Heart left ventricle (tissue), 13 donors: ENCODE measurements at regions not wholly inside any gene's neighbourhood (a gene's known extent, or its start where the extent isn't known, plus 50 kb on each side); places are given as distances from the start of the nearest gene placed in this dataset.

Experiments used
- POLR2A ChIP-seq, 2 donors: fragments of 450-650 bp; IDR thresholded peaks; one replicate each; pipeline ENCODE4 v1.6.1; 2017; ENCODE audit warnings: antibody characterized with exemption in 2 of 2, mild to moderate bottlenecking in 2 of 2, moderate library complexity in 2 of 2
- TF ChIP-seq, protein P1 (sequence below), 12 donors: fragments of 200-600 bp; sonication (generic) in 4 of 12; IDR thresholded peaks; one replicate each; pipeline versions ENCODE4 v1.5.0 to v1.8.0; 2018 to 2022; ENCODE audit warnings: antibody characterized with exemption in 12 of 12, mild to moderate bottlenecking in 5 of 12
- donor health status: ischemic (EF 13 %, LVEDD 7.1; RV severe dilation, severe dysfunction).
- donor health status: DM: no; HTN: yes; CAD: no.
- donor health status: DM: no; HTN: no; CAD: no.
- donor health status: ischemic (EF 25% LVEDD 6.9; RV normal size, moderate dysfunction).
- donor health status: ischemic (EF 25% LVEDD 5.7; RV mildly dilated, moderate dysfunction).
- donor health status: ischemic (EF 35%, LVEDD 5.7; RV mildly dilated, moderate dysfunction).
- donor health status: nonischemic (EF 11% LVEDD 7.7; RV severe dilation, severe dysfunction).
- donor health status: DM: yes; HTN: yes; CAD: no.
- donor health status: PGD.
- donor health status: ischemic (EF 29% LVEDD 5.4; RV normal size, mild dysfunction).
- donor health status: nonischemic (EF 23%, LVEDD 6.1; RV moderate dilation, normal function).

DNA sequence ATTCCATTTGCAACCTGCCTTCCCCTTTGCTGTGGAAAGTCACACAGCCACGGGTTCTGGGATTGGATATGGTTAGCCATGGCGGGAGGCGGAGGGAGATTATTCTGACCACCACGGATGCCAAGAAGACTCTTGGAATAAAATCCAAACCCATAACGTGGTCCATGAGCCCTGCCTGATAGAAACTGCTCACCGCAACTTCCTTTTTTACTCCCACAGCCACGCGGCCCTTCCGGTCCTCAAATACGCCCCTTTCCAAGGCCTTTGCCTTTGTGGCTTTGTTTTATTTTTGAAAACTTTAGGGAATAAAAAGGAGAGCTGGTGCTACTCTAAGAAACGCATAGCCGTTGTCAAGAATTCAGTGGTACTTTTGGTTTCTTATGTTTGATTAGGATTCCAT lies 602.5 kb upstream of the CDH4 start:
- TF ChIP-seq, protein P1, sequence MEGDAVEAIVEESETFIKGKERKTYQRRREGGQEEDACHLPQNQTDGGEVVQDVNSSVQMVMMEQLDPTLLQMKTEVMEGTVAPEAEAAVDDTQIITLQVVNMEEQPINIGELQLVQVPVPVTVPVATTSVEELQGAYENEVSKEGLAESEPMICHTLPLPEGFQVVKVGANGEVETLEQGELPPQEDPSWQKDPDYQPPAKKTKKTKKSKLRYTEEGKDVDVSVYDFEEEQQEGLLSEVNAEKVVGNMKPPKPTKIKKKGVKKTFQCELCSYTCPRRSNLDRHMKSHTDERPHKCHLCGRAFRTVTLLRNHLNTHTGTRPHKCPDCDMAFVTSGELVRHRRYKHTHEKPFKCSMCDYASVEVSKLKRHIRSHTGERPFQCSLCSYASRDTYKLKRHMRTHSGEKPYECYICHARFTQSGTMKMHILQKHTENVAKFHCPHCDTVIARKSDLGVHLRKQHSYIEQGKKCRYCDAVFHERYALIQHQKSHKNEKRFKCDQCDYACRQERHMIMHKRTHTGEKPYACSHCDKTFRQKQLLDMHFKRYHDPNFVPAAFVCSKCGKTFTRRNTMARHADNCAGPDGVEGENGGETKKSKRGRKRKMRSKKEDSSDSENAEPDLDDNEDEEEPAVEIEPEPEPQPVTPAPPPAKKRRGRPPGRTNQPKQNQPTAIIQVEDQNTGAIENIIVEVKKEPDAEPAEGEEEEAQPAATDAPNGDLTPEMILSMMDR (IDR thresholded peaks at IDR 0.05), result no peak
- TF ChIP-seq POLR2A (IDR thresholded peaks at IDR 0.05), result no peak
